HG03175 (cell line): ENCODE measurements at regions not wholly inside any gene's neighbourhood (a gene's known extent, or its start where the extent isn't known, plus 50 kb on each side); places are given as distances from the start of the nearest gene placed in this dataset.

Source experiments
- ATAC-seq: cut with Tn5 transposase; IDR thresholded peaks from one replicate; pipeline ENCODE4 v1.9.1; 2021; ENCODE audit warnings: mild to moderate bottlenecking, moderate library complexity; ENCODE audit not compliant: unreplicated experiment

DNA sequence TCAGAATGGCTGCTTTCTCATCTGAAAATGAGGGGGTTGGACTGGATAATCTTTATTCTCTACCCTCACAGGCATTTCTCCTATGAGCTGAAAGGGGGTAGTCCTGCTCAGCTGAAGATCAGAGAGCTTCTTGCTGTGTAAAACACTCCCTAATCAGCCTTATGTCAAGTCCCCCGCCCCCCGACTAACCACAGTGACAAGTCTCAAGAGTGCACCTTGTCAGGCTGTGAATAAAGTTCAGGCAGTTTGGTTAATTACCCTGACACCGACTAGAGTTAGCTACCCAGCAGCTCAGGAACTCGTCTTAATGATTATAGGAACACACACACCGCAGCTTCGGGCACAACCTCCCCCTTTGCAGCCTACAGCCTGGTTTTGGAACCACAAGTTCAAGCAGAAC lies 513.7 kb downstream of the RPS24 start:
- ATAC-seq, result no peak

DNA sequence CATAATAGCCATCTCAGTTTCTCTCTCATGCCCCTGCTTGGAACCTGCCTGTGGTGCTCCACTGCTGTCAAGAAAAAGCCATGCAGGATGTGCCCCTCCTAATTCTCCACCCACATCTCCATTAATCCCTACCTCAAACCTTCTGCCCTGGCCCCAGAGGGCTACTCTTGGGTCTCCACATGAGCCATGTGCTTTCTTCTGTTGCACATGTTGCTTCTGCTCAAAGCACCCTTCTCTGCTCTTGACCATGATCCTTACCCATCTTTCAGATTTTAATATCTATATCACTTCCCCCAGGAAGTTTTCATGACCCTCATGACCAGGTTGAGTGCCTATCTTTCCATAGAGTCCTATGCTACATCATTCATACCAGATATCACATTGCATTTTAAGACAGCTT lies 514.2 kb downstream of the RPS24 start:
- ATAC-seq, result no peak

DNA sequence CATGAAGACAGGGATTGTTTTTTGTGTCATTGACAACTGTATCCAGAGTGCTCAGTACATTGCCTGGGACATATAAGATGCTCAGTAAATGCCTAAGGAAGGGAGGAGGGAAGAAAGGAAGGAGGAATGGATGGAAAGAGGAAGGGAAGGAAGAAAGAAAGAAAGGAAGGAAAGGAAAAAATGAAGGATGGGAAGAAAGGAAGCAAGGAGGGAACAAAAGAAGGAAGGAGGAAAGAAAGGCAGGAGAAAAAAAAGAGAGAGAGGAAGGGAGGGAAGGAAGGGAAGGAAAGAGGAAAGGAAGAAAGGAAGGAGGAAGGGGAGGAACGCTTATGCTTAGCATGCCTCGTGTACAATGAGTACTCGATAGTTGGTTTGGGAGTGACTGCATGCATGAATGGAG lies 514.7 kb downstream of the RPS24 start:
- ATAC-seq, result no peak

DNA sequence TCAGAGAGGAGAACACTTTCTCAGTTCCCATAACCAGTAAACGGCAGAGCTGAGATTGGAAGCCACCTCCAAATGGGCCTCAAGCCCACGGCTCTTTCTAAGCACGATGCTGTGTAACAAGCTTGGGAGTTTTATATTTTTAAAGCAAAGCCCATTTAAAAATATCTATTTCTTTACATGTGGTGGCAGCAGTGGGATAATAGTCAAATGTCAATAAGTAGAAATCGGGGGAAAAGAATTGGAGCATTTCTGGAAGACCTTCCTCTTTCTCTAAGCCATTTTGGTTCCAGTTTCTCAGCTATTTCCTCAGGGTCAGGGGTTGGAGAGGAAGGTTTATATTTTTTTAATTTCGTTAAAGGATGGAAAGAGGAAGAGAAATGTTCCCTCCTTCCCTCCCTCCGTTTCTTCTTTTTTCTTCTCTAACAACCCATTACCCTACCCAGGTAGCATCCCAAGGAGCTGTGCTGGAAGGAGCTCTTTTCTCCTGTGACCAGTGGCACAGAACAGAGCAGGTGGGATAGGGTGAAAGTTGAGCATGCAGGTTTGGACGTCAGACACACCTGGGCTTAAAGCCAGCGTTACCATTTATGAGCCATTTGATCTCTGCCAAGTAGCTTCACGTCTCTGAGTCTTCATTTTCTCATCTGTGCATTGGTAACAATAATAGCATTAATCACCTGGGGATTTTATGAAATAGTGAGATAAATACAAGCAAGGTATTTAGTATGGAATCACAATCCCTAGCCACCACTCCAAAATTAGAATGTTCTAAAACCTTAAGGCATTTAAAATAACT lies 515.7 kb downstream of the RPS24 start:
- no peak for ATAC-seq

DNA sequence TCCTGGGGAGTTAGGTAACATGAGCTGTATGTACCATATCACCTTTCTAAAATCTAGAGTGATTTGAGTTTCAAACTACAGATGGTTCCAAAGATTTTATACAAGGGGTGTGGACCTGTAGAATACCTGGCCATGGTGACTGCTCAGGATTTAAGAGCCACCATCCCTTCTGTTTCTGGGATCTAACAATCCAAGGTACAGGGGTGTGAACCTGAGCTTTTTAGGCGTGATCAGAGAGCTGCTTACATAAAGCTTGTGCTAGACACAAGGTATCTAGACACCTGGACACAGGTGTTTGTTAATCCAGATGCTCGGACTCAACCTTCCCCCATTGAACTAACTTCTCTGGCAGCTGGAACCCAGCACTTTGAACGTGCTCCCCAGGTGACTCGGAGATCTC lies 516.4 kb downstream of the RPS24 start:
- no peak for ATAC-seq

DNA sequence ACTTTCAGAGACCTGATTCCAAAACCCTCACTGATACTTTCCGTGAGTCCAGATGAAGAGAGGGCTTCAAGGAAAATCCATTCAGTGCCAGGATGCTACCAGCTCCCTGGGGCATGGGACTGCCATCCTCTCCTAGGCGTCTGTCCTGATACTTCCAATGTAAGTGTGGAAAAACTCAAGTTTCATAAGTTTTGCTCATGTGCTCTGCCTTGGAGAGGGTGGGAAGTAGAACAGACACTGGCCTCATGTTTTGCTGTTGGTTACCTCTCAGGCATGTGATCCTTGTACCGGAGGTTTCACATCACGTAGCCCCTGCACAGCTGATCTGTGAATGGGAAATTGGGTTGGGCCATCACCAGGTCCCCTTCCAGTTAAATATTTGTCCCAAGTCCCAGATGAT lies 517.1 kb downstream of the RPS24 start:
- no peak for ATAC-seq

DNA sequence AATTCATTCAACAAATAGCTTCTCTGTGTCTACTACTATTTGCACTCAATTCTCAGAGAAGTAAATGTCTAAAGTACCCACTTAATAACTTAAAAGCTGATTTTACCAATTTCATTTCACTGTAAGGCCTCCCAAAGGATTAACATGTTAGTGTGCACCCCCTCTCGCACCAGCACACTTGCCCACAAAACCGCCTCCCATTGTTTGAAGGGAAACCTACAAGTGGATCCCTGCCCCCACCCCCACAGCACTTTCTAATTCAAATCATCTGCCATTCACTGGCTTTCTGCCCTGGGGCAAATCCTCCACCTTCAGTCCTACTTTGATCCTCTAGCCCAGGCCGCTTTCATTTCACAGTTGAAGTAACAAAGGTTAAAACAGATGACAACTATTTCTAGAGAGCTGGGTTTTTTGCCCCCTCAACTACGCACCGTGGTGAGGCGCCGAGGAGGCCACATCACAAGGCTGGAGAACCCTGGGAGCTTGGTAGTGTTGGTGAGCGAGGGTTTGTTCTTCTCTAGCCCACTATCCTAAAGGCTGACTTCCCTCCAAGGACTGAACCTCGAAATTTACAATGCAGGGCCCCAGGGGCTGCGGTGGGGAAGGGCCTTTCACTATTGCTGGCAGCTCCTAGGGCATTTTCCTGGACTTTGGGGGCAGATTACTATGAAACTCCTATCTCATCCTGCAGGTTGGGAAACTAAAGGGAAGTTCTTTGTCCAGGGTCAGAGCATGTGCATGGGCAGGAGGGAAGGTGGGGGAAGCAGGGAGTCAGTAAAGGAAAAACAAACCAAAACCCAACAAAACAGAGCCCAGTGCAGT lies 517.4 kb upstream of the ZMIZ1 start:
- ATAC-seq, result no peak

DNA sequence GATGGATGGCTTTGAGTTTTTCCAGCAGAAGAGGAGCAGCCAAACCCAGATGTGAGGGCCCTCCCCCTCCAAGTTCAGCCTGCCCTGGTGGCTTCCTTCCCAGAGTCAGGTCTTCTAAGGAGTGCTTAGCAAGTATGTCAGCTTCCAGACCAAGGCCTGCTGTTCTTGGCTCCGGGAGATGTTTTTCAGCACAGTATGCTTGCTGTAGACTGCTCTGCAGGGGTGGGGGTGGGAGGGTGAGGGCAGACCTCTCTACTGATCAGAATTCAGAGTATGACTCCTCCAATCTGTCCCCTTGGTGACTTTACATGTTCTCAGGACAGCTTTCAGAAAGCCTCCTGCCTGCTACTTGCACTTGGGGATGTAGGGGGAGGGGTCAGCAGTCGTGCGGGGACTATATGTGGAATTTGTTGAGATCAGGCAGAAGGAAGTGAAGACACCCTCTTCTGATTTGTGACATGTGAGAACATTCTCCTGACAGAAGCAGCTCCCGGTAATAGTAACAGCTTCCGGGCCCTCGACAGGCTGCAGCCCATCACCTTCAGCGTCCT lies 516.4 kb upstream of the ZMIZ1 start:
- ATAC-seq, result no peak

DNA sequence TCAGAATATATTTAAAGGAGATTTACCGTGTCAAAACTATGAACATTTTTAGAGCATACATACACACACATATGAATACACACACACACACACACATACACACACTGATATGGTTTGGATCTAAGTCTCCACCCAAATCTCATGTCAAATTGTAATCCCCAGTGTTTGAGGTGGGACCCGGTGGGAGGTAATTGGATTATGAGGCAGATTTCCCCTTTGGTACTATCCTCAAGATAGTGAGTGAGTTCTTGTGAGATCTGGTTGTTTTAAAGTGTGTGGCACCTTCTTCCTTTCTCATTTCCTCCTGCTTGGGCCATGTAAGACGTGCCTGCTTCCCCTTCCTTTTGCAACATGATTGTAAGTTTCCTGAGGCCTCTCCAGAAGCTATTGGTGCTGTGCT lies 515.0 kb upstream of the ZMIZ1 start:
- no peak for ATAC-seq

DNA sequence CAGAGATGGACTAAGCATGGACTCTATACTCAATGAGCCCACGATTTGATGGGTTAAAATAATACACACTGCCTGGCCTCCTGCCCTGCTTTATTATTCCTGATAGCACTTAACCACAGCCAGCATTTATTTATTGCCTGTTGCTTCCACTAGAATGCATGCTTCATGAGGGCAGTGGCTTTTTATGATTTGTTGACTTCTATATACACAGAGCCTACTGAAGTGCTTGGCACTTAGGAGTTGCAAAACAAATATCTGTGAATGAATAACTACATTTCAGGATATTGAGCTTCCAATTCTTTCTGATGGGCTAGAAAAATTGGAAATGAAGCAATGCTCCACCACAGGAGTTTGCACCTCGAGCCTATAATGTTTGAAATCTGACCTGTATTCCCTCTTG lies 513.6 kb upstream of the ZMIZ1 start:
- no peak for ATAC-seq

DNA sequence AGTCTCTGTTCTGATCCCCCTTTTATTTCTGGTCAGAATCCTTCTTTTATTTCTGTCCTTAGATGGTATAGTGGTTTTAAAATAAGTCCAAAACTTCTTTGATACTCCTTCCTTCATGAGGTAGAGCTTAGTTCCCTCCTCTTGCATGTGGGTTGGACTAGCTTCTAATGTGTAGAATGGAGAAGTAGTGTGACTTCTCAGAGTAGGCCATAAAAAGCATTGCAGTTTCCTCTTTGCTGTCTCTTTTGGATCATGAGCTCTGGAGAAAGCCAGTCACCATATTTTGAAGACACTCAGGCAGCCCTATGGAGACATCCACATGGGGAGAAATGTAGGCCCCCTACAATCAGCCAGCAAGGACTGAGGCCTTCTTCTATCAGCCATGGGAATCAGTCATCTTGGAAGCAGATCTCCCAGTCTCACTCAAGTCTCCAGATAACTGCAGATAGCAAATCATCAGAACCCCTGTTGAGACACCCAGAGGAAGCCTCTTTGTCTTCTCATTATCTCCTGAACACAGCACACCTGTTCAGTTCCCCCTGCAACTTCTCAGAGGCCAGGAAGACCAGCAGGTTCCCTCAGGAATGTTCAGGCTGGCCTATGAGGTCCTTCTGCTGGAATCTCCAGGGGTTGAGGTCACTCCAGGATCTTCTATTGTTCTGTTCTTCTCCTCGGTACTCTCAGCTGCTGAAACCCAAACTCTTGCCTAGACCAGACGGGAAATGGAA lies 511.9 kb upstream of the ZMIZ1 start:
- no peak for ATAC-seq

DNA sequence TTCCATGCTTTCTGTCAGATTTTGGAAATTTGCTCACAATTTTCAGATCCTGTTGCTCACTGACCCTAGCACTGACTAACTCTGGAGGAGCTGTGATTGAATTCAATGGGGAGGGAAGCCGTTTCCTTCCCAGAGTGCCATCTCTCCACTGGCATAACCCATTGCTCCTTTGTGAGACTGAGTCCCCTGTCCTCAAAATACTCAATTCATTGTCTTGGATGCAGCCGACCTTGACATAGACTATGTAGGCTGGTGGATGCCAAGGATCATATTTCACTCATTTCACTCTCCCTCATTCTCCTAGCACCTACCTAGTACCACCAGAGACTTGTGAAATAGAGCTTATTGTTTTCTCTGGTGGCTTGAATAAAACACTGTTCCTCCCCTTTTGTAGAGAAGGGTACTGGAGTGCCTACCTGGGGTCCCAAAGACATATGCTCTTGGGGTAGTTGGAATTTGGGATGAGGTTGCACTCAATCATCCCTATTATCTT lies 511.3 kb upstream of the ZMIZ1 start:
- no peak for ATAC-seq

DNA sequence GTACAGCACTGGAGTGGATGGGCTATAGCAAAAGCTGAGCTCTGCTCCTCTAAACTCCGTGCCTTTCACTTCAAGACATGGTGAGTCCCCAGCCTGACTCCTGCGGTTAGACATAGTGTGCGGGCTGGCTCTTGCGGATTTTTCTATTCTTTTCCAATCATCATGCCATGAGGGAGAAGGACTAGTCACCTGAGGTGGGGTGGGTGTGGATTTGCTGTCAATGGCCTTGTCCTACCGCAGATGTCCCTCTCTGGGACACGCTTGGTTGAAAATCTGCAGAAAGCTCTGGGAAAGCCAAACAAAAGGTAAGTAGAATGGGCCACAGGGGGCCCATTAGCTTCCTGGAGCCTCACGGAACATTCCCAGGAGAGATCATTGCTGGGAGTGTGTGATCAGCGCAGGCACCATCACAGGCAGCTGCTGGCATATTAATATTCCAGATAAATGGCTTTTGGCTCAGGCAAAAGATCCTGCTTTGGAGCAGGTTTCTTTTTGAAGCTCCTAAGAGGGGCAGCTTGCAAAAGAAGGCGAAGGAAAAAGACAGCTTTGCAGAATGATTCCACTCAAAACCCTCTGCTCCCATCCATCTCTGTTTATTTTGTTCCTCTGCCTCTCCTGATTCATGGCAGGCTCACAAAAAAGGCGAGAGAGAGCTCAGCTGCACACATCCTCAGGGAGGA lies 509.0 kb upstream of the ZMIZ1 start:
- ATAC-seq, result no peak

DNA sequence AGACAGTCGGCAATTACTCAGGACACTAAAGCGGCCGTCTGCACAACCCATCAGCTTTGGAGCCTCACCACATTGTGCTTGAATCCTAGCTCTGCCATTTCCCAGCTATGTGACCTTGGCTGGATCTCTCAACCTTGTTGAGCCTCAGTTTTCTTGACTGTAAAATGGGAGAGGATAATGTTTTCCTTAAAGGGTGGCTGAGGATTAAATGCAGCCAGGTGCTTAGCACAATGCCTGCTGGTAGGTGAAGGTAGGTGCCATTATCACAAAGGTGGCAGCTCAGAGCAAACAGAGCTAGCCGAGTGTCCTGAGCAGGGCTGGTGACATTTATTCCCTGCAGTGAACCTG lies 508.5 kb upstream of the ZMIZ1 start:
- no peak for ATAC-seq

DNA sequence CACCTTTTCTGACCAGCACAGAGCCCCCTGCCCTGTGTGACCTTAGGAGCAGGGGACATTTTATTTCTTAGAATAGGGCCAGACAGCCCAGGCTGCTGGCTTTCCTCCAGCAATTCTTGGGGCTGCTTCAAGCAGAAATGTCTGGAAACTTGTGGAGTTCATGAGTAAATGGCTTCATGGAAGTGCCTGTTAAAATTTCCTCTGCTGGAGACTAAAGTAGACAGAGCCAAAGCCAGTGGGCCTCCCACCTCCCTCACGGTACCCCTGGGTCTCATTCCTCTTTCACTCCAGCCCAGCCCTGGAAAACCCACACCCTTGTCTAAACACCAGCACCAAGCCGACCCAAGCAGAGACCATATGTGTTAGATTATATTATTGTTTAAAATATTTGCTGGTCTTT lies 505.5 kb upstream of the ZMIZ1 start:
- no peak for ATAC-seq

DNA sequence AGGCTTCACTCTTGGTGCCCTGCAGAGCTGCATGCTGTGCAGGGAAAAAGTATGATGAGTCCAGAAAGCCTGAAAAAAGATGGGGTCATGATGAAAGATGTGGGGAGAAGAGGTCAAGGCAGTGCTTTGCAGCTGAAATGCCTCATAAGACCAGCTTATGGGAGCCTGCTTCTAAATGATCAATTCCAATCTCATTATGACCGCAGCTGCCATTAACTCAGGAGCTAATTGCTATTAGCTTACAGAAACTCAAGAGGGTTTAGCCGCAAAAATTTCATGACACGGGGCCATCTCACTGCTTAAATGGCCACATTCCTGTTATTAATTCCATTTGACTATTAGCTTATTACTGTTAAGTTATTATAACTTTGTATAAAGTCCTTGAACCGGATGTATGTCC lies 502.9 kb upstream of the ZMIZ1 start:
- ATAC-seq, result no peak

DNA sequence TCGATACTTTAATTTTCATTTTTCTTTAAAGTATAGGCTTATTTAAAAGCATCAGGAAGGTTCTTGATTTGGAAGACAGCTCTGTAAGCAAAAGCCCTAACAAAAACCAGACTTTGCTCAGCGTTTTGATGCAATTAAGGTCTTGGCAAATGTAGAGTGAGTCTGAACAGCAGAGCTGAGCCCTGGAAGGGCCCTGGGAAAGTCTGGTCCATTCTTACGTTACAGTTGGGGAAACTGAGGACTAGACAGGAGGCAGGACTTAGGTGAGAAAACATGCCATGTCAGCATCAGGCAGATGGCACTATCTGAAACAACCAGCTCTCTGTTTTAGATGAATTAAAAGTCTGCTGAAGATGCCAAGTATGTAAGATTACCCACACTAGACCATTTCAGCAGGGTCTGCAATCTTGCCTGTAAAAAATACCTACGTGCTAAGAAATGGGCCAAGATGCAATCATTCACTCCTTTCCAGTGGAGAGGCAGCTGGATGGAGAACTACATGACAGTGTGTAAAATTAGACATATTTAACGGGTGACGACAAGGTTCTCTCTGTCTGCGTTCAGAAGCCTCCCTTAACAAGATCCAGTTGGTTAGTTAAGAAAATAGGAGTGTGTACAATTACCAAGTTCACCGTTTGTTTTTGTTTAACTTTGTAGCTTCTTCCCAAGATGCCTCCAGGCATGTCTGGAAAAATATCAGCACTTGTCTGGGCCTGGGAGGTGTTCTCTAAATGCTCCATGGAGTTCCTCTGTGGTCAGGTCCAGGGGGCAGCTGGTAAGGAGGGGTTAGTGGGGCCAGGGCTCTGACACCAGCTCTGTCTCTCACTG lies 502.3 kb upstream of the ZMIZ1 start:
- no peak for ATAC-seq

DNA sequence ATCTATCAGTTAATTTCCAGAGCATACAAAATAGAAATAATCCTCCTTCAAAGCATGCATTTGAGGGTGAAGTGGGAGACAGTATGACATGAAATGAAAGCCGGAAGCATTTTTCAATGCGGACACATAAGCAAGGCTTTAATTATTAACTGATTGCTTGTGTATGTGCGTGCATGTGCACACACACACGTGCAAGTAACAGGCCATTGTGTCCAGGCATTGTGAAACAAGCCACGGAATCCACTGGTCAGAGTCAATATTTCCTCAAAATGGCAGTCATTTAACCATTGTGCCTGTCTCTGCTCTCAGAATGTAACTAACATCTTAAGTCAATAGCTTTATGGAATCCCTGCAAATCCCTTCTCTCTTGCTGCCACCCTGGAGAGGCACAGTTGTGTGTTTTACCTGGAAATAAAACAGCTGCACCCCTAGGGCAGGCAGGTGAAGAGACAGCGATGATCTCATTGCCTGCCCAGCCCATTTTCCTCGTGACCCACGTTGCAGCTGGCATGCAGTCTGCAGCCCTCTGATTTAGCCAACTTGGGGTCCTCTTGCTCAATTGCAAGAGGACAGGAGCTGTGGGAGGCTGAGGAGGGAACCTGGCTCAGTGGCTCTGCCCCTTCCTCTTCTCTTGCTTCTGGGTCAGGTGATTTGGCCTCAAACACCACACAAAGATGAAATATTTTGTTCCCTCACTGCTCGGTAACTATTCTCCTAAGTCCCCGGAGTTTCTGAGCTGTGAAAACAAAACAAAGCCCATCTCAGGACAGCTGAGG lies 500.9 kb upstream of the ZMIZ1 start:
- ATAC-seq, result no peak

DNA sequence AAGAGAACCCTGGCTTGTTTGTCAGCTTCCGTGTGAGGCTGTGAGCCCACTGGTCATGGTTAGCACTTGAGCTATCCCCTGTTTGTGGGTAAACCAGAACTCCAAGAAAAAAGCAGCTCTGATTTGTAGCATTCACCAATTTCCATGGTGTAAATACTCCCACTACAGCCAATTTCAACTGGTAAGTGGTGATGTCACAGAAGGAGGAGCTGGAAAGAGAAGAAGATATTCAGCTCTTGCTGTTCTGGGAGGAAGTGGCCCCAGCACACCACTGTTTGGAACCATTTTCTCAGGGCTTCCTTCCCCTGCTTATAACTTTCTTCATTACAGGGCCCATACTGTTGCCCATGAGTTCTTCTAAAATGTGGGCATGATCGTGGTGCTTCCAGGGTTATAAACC lies 500.1 kb upstream of the ZMIZ1 start:
- no peak for ATAC-seq
